ENCODE measurements at regions not wholly inside any gene's neighbourhood (a gene's known extent, or its start where the extent isn't known, plus 50 kb on each side); places are given as distances from the start of the nearest gene placed in this dataset.
A peak's percentile ranks its signal among the peaks of the same experiment; 100 is the strongest.

- TF ChIP-seq EZH2 (IDR thresholded peaks at IDR 0.05; ENCODE audit: borderline replicate concordance, insufficient read depth, low read depth, low read length, poor library complexity, severe bottlenecking), result no peak
- TF ChIP-seq, protein P1, sequence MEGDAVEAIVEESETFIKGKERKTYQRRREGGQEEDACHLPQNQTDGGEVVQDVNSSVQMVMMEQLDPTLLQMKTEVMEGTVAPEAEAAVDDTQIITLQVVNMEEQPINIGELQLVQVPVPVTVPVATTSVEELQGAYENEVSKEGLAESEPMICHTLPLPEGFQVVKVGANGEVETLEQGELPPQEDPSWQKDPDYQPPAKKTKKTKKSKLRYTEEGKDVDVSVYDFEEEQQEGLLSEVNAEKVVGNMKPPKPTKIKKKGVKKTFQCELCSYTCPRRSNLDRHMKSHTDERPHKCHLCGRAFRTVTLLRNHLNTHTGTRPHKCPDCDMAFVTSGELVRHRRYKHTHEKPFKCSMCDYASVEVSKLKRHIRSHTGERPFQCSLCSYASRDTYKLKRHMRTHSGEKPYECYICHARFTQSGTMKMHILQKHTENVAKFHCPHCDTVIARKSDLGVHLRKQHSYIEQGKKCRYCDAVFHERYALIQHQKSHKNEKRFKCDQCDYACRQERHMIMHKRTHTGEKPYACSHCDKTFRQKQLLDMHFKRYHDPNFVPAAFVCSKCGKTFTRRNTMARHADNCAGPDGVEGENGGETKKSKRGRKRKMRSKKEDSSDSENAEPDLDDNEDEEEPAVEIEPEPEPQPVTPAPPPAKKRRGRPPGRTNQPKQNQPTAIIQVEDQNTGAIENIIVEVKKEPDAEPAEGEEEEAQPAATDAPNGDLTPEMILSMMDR (IDR thresholded peaks at IDR 0.05), result no peak
- H3K4me3 ChIP-seq (ENCODE audit: control extremely low read depth in 1 of 5, extremely low read depth in 1 of 5, insufficient read depth in 1 of 5, low read depth in 2 of 5, low read length in 4 of 5), result no peak overlapping the region
- H3K27ac ChIP-seq (ENCODE audit: low read length in 2 of 2), result peak overlapping the region in 1 of 2 donors; percentile 54
- peak overlapping the region; percentile 37 for H3K4me2 ChIP-seq (replicated peaks; ENCODE audit: low read depth, low read length, poor library complexity, severe bottlenecking)
- no peak overlapping the region for H2AFZ ChIP-seq (ENCODE audit: insufficient read depth, low read depth, low read length, poor library complexity, severe bottlenecking)
- CTCF ChIA-PET, result interaction anchor here (0.6 to 1.9 kb wide), 5 partner anchors 12 to 115 kb away, joined by 3 to 7 read pairs (median 4); no protein-coding TSS in a partner anchor
- H3K4me1 ChIP-seq (ENCODE audit: control insufficient read depth in 2 of 2, insufficient read depth in 2 of 2, low read length in 2 of 2), result peaks cover 55 to 56% of the 10 kb centered on the region in 2 donors
- no peaks in the 10 kb centered on the region for H3K9me3 ChIP-seq (ENCODE audit: control extremely low read depth in 1 of 3, control insufficient read depth in 2 of 3, insufficient read depth in 1 of 3, low read length in 2 of 3)
- peaks cover 63% of the 10 kb centered on the region for H4K20me1 ChIP-seq (ENCODE audit: control insufficient read depth, insufficient read depth, low read length, poor library complexity, severe bottlenecking)
- POLR2A ChIA-PET, result interaction anchor here (0.7 kb wide), 1 partner anchor 154 kb away, joined by 7 read pairs; no protein-coding TSS in a partner anchor
- intact Hi-C loops (cut with micrococcal nuclease), result no loop called here
- H3K79me2 ChIP-seq (ENCODE audit: control insufficient read depth, insufficient read depth, low read length), result peaks cover 98% of the 10 kb centered on the region
- Mint-ChIP-seq H3K27ac (peak overlapping the region; percentile 15), H3K4me3 (peak overlapping the region; percentile 32), H3K4me1 (peaks cover 88% of the 10 kb centered on the region), H3K9me3 (ENCODE audit: insufficient read depth) (no peaks in the 10 kb centered on the region), H3K27me3 (no peaks in the 10 kb centered on the region)
- H3K9ac ChIP-seq (ENCODE audit: low read length), result peak overlapping the region; percentile 15
- ATAC-seq (ENCODE audit: low read depth) (no peak), DNase-seq (no peak)
- H3K36me3 ChIP-seq (replicated peaks in 1 of 2; ENCODE audit: control extremely low read depth in 1 of 2, control insufficient read depth in 1 of 2, extremely low read depth in 1 of 2, insufficient read depth in 2 of 2, low read length in 1 of 2), result peaks cover 0 to 25% of the 10 kb centered on the region in 2 experiments
- no peaks in the 10 kb centered on the region for H3K27me3 ChIP-seq (replicated peaks in 1 of 4; ENCODE audit: control extremely low read depth in 1 of 4, control insufficient read depth in 3 of 4, insufficient read depth in 4 of 4, low read length in 3 of 4)
- 0% methylated on average over 2 of the region's 4 CpGs for WGBS (ENCODE audit: insufficient coverage)
Observed at GRCh38 chr7:131011976-131012375, 278.0 kb upstream of the KLF14 start.

- ChIA-PET POLR2A (interaction anchor here (0.7 kb wide), 1 partner anchor 18 kb away, joined by 6 read pairs; no protein-coding TSS in a partner anchor), CTCF (interaction anchor here (1.5 to 1.9 kb wide), 2 partner anchors 28 to 116 kb away, joined by 6 to 7 read pairs; no protein-coding TSS in a partner anchor)
- ATAC-seq (ENCODE audit: low read depth), result no peak
- Histone ChIP-seq H3K4me1 (ENCODE audit: control insufficient read depth in 2 of 2, insufficient read depth in 2 of 2, low read length in 2 of 2) (peaks cover 50 to 51% of the 10 kb centered on the region in 2 donors), H3K4me2 (replicated peaks; ENCODE audit: low read depth, low read length, poor library complexity, severe bottlenecking) (peak overlapping the region; percentile 37), H3K9me3 (ENCODE audit: control extremely low read depth in 1 of 3, control insufficient read depth in 2 of 3, insufficient read depth in 1 of 3, low read length in 2 of 3) (no peaks in the 10 kb centered on the region), H3K79me2 (ENCODE audit: control insufficient read depth, insufficient read depth, low read length) (peaks cover 98% of the 10 kb centered on the region), H3K36me3 (replicated peaks in 1 of 2; ENCODE audit: control extremely low read depth in 1 of 2, control insufficient read depth in 1 of 2, extremely low read depth in 1 of 2, insufficient read depth in 2 of 2, low read length in 1 of 2) (peaks cover 0 to 28% of the 10 kb centered on the region in 2 experiments), H3K27ac (ENCODE audit: low read length in 2 of 2) (peak overlapping the region in 1 of 2 donors; percentile 54), H4K20me1 (ENCODE audit: control insufficient read depth, insufficient read depth, low read length, poor library complexity, severe bottlenecking) (peaks cover 67% of the 10 kb centered on the region), H3K9ac (ENCODE audit: low read length) (peak overlapping the region; percentile 15), H2AFZ (ENCODE audit: insufficient read depth, low read depth, low read length, poor library complexity, severe bottlenecking) (no peak overlapping the region), H3K27me3 (replicated peaks in 1 of 4; ENCODE audit: control extremely low read depth in 1 of 4, control insufficient read depth in 3 of 4, insufficient read depth in 4 of 4, low read length in 3 of 4) (no peaks in the 10 kb centered on the region), H3K4me3 (ENCODE audit: control extremely low read depth in 1 of 5, extremely low read depth in 1 of 5, insufficient read depth in 1 of 5, low read depth in 2 of 5, low read length in 4 of 5) (no peak overlapping the region)
- Mint-ChIP-seq H3K9me3 (ENCODE audit: insufficient read depth) (no peaks in the 10 kb centered on the region), H3K27ac (peak overlapping the region; percentile 56), H3K27me3 (no peaks in the 10 kb centered on the region), H3K4me1 (peaks cover 86% of the 10 kb centered on the region), H3K4me3 (peak overlapping the region; percentile 36)
- no peak for DNase-seq
- intact Hi-C loops (cut with micrococcal nuclease), result no loop called here
- 79% methylated on average over 5 of the region's 7 CpGs for whole genome bisulfite sequencing (ENCODE audit: insufficient coverage)
- TF ChIP-seq EZH2 (IDR thresholded peaks at IDR 0.05; ENCODE audit: borderline replicate concordance, insufficient read depth, low read depth, low read length, poor library complexity, severe bottlenecking), result no peak
- TF ChIP-seq, protein P1 (IDR thresholded peaks at IDR 0.05), result no peak
Observed at GRCh38 chr7:131012477-131013031, 278.5 kb upstream of the KLF14 start.

Data from B cell (primary cell).